ENCODE measurements at regions not wholly inside any gene's neighbourhood (a gene's known extent, or its start where the extent isn't known, plus 50 kb on each side); places are given as distances from the start of the nearest gene placed in this dataset.

DNA sequence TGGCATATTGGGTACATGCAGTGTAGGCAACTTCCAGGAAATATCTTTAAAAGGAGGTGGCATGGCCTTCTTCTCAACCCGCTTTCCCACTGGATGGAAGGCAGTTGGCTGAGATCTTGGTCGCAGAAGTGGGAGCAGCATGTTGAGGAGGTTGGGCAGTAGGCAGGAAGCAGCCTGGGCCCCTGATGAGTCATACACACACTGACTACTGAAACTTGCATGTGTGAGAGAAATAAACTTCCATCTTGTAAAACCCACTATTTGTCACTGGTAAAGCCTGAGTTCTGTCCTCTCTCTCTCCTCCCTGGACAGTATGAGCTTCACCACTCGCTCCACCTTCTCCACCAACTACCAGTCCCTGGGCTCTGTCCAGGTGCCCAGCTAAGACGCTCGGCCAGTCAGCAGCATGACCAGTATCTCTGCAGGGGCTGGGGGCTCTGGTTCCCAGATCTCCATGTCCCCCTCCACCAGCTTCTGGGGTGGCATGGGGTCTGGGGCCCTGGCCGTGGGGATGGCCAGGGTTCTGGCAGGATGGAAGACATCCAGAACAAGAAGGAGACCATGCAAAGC, 233.8 kb upstream of the SPRED2 start:
- Mint-ChIP-seq H3K4me3 (no peak overlapping the region), H3K27ac (no peak overlapping the region), H3K4me1 (peaks cover 5% of the 10 kb centered on the region), H3K36me3 (ENCODE audit: low read depth) (peaks cover 4% of the 10 kb centered on the region), H3K9me3 (peaks cover 6% of the 10 kb centered on the region), H3K27me3 (no peaks in the 10 kb centered on the region)
- peak; percentile 46 for ATAC-seq
- no peak for DNase-seq

DNA sequence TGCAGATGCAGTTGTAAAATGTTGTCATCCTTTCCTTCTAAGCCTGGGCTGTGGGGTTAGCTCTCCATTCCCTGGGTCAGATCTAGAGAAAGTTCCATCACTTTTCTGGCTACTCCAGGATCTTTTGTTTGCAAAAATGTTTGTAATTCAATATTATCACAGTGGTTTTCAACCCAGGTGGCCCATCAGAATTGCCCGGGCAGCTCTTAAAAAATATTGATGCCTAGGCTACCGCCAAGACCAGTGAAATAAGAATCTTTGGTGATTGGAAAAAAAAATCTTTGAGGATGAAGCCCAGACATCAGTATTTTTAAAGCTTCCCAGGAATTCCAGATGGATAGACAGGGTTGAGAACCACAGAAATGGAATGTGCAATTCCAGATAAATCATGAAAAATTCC, 232.5 kb upstream of the SPRED2 start:
- Mint-ChIP-seq H3K27ac (no peak overlapping the region), H3K27me3 (no peaks in the 10 kb centered on the region), H3K4me3 (no peak overlapping the region), H3K4me1 (peaks cover 5% of the 10 kb centered on the region), H3K36me3 (ENCODE audit: low read depth) (peaks cover 4% of the 10 kb centered on the region), H3K9me3 (peaks cover 6% of the 10 kb centered on the region)
- DNase-seq (no peak), ATAC-seq (no peak)

DNA sequence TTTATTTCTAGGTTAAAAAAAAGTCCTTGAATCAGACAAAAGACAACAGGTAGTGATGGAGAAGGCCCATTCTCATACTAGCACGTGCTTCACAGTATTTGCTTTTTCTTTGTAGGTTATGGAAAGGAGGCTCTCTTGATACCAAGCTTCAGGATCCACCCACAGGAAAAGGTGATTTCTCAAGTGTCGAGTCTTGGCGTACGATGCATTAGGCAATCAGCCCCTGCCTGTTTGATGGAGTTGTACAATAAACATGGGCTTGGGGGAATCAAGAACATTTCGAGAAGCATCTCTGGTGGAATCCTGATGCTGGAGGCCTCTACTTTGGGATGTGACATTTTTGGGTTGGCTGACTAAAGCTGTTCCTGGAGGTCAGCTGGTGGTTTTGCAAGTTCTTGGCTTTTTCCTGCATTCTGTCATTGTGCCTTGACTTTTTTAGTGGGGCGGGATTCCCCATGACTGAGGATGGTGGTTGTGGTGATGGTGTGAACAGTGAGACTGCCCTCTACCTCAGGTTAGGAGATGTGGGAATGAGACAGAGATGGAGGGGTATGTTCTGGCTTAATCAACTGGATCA, 231.5 kb upstream of the SPRED2 start:
- H3K36me3 Mint-ChIP-seq (ENCODE audit: low read depth): peaks cover 4% of the 10 kb centered on the region
- no peaks in the 10 kb centered on the region for H3K27me3 Mint-ChIP-seq
- H3K4me3 Mint-ChIP-seq: no peak overlapping the region
- DNase-seq (no peak), ATAC-seq (peak; percentile 15)
- peaks cover 5% of the 10 kb centered on the region for H3K4me1 Mint-ChIP-seq
- H3K27ac Mint-ChIP-seq: no peak overlapping the region
- H3K9me3 Mint-ChIP-seq: peaks cover 6% of the 10 kb centered on the region

DNA sequence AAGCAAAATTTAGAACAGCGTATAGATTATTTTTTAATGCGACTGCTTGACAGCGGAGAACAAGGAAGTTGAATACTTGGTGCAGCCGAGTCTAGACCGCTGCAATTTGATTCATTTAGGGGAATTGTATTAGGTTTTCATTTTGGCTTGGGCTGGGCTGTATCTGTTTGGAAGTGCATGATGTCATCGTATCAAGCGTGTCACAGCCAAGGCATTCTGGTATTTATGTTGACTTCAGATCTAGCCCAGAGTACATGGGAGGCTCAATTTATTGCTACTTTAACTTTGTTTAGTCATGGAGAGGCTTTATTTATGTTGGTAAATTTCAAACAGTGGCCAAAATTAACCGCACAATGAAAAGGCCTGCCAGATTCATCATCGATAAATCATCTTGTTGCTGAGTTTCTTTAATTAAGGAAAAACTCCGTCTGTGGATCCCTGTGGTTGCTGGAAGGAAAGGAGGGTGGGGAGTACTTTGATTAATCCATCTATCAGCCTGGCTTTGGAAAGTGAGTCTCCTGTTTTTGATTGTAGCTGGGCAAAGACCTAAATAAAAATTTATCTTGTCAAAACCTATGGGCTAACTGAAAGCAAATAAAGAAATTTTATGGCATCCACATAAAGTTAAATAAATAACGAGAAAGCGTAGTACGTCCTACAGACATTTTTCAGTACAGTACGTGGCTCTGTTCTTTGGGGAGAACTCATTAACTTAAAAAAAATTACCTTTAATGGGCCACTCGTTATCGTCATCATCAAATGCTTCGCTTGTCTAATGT, 230.4 kb upstream of the SPRED2 start:
- no peaks in the 10 kb centered on the region for H3K9me3 Mint-ChIP-seq
- no peaks in the 10 kb centered on the region for H3K27me3 Mint-ChIP-seq
- H3K27ac Mint-ChIP-seq: no peak overlapping the region
- peaks cover 5% of the 10 kb centered on the region for H3K4me1 Mint-ChIP-seq
- ATAC-seq (no peak), DNase-seq (no peak)
- no peaks in the 10 kb centered on the region for H3K36me3 Mint-ChIP-seq (ENCODE audit: low read depth)
- no peak overlapping the region for H3K4me3 Mint-ChIP-seq

DNA sequence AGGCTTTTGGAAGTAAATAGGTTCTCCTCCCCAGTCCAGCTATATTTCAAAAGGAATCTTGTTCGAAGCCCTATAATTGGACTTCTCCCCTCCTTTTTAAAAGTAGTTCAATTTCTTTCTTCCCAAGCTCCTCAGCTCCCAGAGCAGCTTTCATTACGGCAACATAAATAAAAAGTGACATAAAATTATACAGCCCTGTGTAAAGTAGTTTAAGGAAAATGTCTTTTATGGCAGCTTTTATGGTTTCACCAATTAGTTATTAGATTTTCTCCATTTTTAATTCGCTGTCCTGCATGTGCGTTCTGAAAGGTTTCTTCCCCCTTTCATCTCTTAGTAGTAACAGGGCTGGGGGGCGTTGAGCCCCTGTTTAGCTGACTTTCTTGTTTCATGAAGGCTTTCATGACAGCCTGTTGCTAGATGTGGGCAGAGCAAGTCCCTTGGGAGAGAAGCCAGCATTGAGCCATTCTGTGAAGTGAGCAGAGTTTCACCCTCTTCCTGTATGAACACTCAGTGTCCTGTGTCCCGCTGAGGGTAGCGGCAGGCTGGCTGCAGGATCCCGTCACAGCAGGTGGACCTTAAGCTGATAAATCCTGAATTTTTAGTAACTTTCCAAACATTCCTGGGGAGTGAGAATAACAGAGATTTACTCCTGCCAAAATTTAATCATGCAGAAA, 229.7 kb upstream of the SPRED2 start:
- no peaks in the 10 kb centered on the region for H3K9me3 Mint-ChIP-seq
- DNase-seq (no peak), ATAC-seq (no peak)
- H3K36me3 Mint-ChIP-seq (ENCODE audit: low read depth): no peaks in the 10 kb centered on the region
- no peak overlapping the region for H3K4me3 Mint-ChIP-seq
- peaks cover 5% of the 10 kb centered on the region for H3K4me1 Mint-ChIP-seq
- no peak overlapping the region for H3K27ac Mint-ChIP-seq
- H3K27me3 Mint-ChIP-seq: peaks cover 3% of the 10 kb centered on the region

DNA sequence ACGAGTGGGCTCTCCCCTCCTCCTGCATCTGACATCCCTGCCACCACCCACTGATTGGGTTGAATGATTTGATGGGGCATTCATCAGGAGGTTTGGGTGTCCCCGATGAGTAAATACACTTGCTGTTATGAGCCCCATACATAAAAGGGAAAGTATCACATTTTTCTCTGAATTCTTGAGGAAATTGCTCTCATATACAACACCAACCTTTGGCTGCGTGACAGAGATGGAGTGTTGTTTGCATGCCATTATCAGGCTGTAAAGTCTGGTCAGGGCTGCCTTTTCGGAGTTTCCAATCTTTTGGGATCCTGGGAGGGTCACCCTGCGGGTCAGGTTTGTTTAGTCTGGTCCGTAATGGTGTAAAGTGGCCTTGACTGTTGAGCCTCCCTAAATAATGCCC, 227.9 kb upstream of the SPRED2 start:
- Mint-ChIP-seq H3K4me3 (no peak overlapping the region), H3K27me3 (peaks cover 3% of the 10 kb centered on the region), H3K4me1 (no peaks in the 10 kb centered on the region), H3K36me3 (ENCODE audit: low read depth) (no peaks in the 10 kb centered on the region), H3K27ac (no peak overlapping the region), H3K9me3 (no peaks in the 10 kb centered on the region)
- ATAC-seq (no peak), DNase-seq (no peak)

DNA sequence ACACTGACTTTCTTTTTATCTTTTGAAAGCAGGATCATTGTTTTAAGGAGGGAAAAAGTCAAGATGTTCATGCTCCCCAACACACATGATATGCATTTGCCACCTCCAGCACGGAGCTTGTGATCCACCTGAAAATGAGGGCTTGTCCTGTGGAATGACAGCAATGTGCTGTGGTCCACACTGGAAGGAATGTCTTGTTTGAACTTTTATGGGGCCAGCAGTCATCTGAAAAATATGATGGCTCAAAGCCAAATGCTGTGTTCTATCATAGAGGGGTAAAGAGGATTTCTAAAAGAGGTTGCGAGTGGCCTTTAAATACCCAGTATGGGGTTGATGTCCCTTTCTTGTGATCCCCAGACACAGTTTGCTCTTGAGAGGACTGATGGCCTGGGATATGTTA, 226.5 kb upstream of the SPRED2 start:
- Mint-ChIP-seq H3K27me3 (peaks cover 3% of the 10 kb centered on the region), H3K9me3 (no peaks in the 10 kb centered on the region), H3K4me3 (no peak overlapping the region), H3K4me1 (no peaks in the 10 kb centered on the region), H3K36me3 (ENCODE audit: low read depth) (no peaks in the 10 kb centered on the region), H3K27ac (no peak overlapping the region)
- ATAC-seq: no peak
- DNase-seq: no peak

DNA sequence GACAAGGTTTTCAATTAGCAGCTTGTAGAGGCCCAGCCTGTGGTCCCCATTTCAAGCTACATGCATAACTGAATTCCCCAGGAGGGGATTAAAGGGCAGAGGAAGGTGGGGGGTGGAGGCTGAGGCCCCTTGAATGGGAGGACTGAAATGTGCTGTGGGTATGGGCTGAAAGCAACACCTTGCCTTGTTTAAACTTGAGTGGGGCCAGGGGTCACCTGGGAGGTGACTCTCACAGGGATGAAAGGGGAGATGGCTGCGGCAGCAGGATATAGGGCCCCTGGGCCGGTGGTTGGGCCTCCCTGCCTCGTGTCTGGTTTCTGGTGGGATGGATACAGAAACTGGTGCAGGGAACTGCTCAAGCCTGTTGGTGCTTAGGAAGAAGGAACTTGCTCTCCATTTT, 225.9 kb upstream of the SPRED2 start:
- DNase-seq (no peak), ATAC-seq (no peak)
- H3K27me3 Mint-ChIP-seq: peaks cover 3% of the 10 kb centered on the region
- no peaks in the 10 kb centered on the region for H3K9me3 Mint-ChIP-seq
- no peak overlapping the region for H3K4me3 Mint-ChIP-seq
- H3K4me1 Mint-ChIP-seq: no peaks in the 10 kb centered on the region
- no peak overlapping the region for H3K27ac Mint-ChIP-seq
- no peaks in the 10 kb centered on the region for H3K36me3 Mint-ChIP-seq (ENCODE audit: low read depth)

DNA sequence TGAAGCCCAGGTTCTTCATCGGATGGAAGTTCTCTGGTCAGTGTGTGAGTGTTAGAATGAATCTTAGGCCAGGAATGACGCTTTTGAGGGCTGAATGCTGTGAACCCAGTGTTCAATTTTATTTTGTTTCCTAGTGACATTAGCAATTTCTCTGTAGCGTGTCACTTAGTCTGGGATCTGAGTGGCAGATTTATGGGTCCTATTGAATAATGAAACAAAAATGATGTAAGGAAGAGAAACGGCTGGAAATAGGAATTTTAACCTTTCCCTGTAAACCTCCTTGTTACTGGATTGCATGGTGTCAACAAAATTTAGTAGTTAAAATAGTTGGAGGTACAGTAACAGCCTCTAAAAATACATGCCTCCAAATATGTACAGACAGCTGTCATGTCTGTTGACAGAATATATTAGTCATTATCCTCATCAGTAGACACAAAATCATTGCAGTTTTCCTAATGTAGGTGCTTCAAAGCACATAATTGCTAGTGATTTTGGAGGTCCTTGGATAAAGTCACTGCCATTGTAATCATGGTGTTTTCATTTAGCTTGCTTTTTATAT, 223.8 kb upstream of the SPRED2 start:
- Mint-ChIP-seq H3K36me3 (ENCODE audit: low read depth) (no peaks in the 10 kb centered on the region), H3K4me1 (no peaks in the 10 kb centered on the region), H3K27ac (no peak overlapping the region), H3K9me3 (no peaks in the 10 kb centered on the region), H3K4me3 (no peak overlapping the region), H3K27me3 (peaks cover 3% of the 10 kb centered on the region)
- no peak for ATAC-seq
- DNase-seq: no peak

DNA sequence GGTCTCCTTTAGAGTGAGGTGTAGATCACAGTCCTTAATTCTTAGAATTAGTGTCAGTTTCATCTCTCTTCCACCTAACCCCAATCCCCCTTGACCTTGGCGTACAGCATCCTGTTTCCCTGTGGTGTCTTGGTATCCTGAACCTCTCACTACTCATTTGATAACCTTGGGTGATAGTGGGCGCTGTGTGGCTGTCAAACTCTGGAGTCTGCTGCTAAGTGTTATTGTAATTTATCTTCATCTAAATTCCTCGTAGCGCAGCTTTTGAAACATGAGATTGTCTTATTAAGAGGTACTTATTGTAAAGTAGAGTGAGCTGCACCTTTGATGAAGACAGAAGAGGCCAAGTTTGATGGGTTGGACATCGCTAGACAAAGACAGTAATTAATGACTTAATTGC, 222.6 kb upstream of the SPRED2 start:
- Mint-ChIP-seq H3K9me3 (no peaks in the 10 kb centered on the region), H3K27ac (no peak overlapping the region), H3K4me3 (no peak overlapping the region), H3K27me3 (peaks cover 3% of the 10 kb centered on the region), H3K4me1 (no peaks in the 10 kb centered on the region), H3K36me3 (ENCODE audit: low read depth) (no peaks in the 10 kb centered on the region)
- ATAC-seq (no peak), DNase-seq (no peak)

DNA sequence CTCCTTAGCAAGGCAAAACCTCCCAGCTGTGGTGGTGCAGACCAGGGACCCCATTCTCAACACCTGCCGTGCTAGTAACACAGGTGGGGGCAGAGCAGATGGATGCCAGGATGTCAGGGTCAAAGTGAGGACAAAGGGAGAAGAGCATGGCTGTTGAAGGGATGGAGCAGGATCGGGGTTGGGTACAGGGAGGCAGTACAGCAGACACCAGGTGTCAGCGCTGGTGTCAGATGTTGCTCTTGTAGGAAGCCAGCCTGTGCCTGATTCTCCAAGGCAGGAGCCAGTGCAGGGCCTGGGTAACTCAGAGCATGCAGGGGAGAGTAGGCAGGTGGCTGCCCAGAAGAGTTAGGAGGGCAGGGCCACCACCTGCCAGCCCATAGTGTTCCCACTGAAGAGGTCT, 222.1 kb upstream of the SPRED2 start:
- no peak for DNase-seq
- Mint-ChIP-seq H3K9me3 (no peaks in the 10 kb centered on the region), H3K4me1 (no peaks in the 10 kb centered on the region), H3K4me3 (no peak overlapping the region), H3K27me3 (peaks cover 3% of the 10 kb centered on the region), H3K27ac (no peak overlapping the region), H3K36me3 (ENCODE audit: low read depth) (no peaks in the 10 kb centered on the region)
- no peak for ATAC-seq

DNA sequence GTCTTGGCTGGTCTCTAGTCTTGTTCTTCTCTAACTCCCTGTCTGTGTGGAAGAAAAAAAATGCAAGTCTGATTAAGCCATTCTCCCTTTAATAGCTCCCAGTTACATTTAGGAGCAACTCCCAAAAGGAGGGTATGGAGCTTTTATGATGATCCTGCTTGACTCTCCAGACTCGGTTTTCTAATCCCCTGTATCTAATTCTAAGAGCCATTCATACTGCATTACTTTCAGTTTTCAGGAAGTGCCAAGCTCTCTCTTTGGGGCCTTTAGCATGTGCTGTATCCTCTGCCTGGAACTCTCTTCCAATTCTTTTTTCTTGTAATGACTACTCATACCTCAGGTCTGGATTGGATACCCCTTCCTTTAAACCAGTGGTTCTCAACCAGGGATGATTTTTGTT, 219.7 kb upstream of the SPRED2 start:
- no peaks in the 10 kb centered on the region for H3K9me3 Mint-ChIP-seq
- no peaks in the 10 kb centered on the region for H3K36me3 Mint-ChIP-seq (ENCODE audit: low read depth)
- DNase-seq (no peak), ATAC-seq (no peak)
- no peaks in the 10 kb centered on the region for H3K27me3 Mint-ChIP-seq
- H3K4me3 Mint-ChIP-seq: no peak overlapping the region
- no peak overlapping the region for H3K27ac Mint-ChIP-seq
- H3K4me1 Mint-ChIP-seq: no peaks in the 10 kb centered on the region

DNA sequence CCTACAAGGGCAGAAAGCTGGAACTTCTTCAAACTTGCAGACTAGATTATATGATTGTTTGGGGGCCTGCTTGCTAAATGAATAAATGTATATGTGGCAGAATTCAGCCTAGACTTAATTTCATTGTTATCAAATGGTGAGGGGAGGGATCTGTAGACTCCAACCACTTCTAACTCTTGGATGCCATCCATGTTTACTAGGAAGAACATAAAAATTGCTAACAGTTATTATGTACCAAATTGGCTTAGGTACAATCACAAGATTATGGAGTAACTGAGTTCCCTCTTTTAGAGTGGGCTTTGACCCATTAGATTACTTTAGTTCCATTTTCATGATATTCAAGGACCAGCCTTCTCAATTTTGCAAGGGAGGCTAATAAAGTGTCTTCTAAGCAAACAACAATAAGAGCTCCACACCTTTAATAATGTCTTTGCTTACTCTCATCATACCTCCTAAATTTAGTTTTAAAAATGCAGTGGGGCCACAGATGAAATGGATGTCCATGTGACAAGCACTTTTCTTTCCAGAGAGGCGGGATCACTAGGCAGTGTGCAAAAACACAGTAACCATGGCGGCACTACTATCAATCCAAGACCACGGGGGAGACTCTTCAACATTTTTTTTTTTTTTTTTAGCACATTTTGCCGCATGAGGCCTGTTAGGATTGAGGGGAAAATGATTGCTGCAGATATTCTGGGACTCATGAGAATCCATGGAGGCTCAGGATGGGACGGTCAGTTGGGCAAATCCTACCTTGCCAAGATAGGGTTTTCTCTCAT, 217.6 kb upstream of the SPRED2 start:
- H3K27ac Mint-ChIP-seq: no peak overlapping the region
- no peaks in the 10 kb centered on the region for H3K27me3 Mint-ChIP-seq
- ATAC-seq (no peak), DNase-seq (no peak)
- H3K4me3 Mint-ChIP-seq: no peak overlapping the region
- no peaks in the 10 kb centered on the region for H3K4me1 Mint-ChIP-seq
- no peaks in the 10 kb centered on the region for H3K9me3 Mint-ChIP-seq
- H3K36me3 Mint-ChIP-seq (ENCODE audit: low read depth): no peaks in the 10 kb centered on the region

DNA sequence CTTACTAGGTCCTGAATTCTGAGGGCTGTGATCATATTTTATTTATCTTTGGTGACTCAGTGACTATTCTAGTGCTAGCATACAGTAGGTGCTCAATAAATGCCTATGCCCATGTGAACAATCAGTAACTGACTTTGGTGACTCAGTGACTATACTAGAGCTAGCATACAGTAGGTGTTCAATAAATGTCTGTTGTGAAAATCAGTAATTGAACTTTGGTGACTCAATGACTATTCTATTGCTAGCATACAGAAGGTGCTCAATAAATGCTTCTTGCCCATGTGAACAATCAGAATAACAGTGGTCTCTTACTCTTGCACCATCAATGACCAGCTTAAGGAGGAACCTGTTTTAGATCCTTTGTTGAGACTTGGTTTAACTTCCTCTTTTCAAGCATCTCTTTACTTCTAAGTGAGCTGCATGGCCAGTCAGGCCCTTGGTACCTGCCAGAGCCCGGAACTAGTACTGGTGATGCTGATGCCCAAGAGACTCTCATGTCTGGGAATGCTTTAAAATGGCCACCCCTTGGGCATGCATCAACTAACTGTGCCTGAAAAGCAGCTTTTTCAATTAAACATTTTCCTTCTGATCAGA, 214.9 kb upstream of the SPRED2 start:
- no peaks in the 10 kb centered on the region for H3K4me1 Mint-ChIP-seq
- ATAC-seq (no peak), DNase-seq (no peak)
- no peak overlapping the region for H3K4me3 Mint-ChIP-seq
- H3K9me3 Mint-ChIP-seq: no peaks in the 10 kb centered on the region
- H3K27ac Mint-ChIP-seq: no peak overlapping the region
- H3K27me3 Mint-ChIP-seq: no peaks in the 10 kb centered on the region
- H3K36me3 Mint-ChIP-seq (ENCODE audit: low read depth): no peaks in the 10 kb centered on the region

All from activated naive CD8-positive, alpha-beta T cell treated with anti-CD3 and anti-CD28 coated beads, Interleukin-2, amount 50 U/mL, for 24 hours (primary cell).